ENCODE measurements at regions not wholly inside any gene's neighbourhood (a gene's known extent, or its start where the extent isn't known, plus 50 kb on each side); places are given as distances from the start of the nearest gene placed in this dataset.

- TF ChIP-seq POLR2A (IDR thresholded peaks at IDR 0.05) (no peak), CTCF (IDR thresholded peaks at IDR 0.05) (no peak)
Measured at GRCh38 chr2:75367401-75367800, 168.1 kb upstream of the TACR1 start.

Data from stomach (tissue), 4 donors.